MCF 10A (cell line): ENCODE measurements at regions not wholly inside any gene's neighbourhood (a gene's known extent, or its start where the extent isn't known, plus 50 kb on each side); places are given as distances from the start of the nearest gene placed in this dataset.

Experiments
- BruUV-seq: library from RNA; stranded (reverse); fragments of 400-500 nt; replicated peaks from 2 replicates; lab custom pipeline; 2021; lab: Mats Ljungman, UMichigan
- CTCF ChIA-PET: fragments of 300-600 bp; sonication (Branson Sonifier 250); formaldehyde crosslinking; extraction: SDS; loops from one replicate; lab custom pipeline; 2021; ENCODE audit warnings: antibody characterized with exemption, inconsistent platforms; lab: Yijun Ruan, JAX
- POLR2A ChIA-PET: fragments of 300-600, 350-650 bp; sonication (Branson Sonifier 250); formaldehyde crosslinking; extraction: SDS; loops from one replicate; lab custom pipeline; 2020; ENCODE audit warnings: antibody characterized with exemption, inconsistent platforms; lab: Yijun Ruan, JAX
- DNase-seq: peaks from one replicate; pipeline ENCODE4 v3.0.0-alpha.2; 2018; ENCODE audit not compliant: unreplicated experiment
- H3K27ac Mint-ChIP-seq: one replicate; pipeline ENCODE4 v1.8.0; 2022; ENCODE audit warnings: mild to moderate bottlenecking, low read depth, mixed read lengths; ENCODE audit not compliant: unreplicated experiment
- H3K27me3 Mint-ChIP-seq: one replicate; pipeline ENCODE4 v1.8.0; 2022; ENCODE audit warnings: mixed read lengths; ENCODE audit not compliant: insufficient read depth, unreplicated experiment
- H3K36me3 Mint-ChIP-seq: one replicate; pipeline ENCODE4 v1.8.0; 2022; ENCODE audit warnings: mild to moderate bottlenecking, moderate library complexity, mixed read lengths; ENCODE audit not compliant: insufficient read depth, unreplicated experiment
- H3K4me1 Mint-ChIP-seq: one replicate; pipeline ENCODE4 v1.8.0; 2022; ENCODE audit warnings: mixed read lengths; ENCODE audit not compliant: insufficient read depth, unreplicated experiment
- H3K4me3 Mint-ChIP-seq: one replicate; pipeline ENCODE4 v1.8.0; 2022; ENCODE audit warnings: mild to moderate bottlenecking, moderate library complexity, mixed read lengths; ENCODE audit not compliant: unreplicated experiment
- H3K9me3 Mint-ChIP-seq: one replicate; pipeline ENCODE4 v1.8.0; 2022; ENCODE audit warnings: mixed read lengths; ENCODE audit not compliant: unreplicated experiment
- intact Hi-C: fragments of 100-400 bp; cut with micrococcal nuclease; formaldehyde crosslinking; loops from 2 replicates; pipeline ENCODE4 v1.14.1; 2022
- TF ChIP-seq, protein P1 (sequence below): fragments of 200-600 bp; IDR thresholded peaks from one replicate; pipeline ENCODE4 v1.8.0; 2022; ENCODE audit warnings: antibody characterized with exemption, mild to moderate bottlenecking; ENCODE audit not compliant: unreplicated experiment

DNA sequence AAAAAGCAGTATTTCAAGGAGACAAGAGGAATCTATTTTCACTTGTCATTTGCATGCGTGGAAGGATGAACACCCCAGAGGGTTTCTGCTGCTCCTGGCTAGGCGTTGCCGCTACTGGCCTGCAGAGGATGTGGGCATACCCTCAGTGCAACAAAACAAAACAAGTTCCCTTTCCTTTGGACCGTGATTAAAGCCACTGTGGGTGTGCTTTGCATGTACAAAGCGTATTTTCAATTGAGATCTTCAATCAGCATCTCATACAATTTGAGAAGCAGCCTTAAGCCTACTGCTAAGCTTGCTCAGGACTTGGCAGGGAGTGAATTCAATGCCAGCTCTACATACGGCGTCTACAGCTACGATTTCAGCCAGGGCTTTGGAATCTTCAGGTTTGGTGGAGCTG, 298.4 kb downstream of the LPIN1 start:
- Mint-ChIP-seq H3K27me3 (no peaks in the 10 kb centered on the region), H3K4me3 (no peak overlapping the region), H3K36me3 (no peaks in the 10 kb centered on the region), H3K4me1 (peaks cover 23% of the 10 kb centered on the region), H3K27ac (no peak overlapping the region), H3K9me3 (no peaks in the 10 kb centered on the region)
- intact Hi-C loops: loop anchor here (10.0 kb wide), 1 partner anchor 670 kb away; the partner anchor contains the start of gene TRIB2
- POLR2A ChIA-PET: no interaction called here
- BruUV-seq: no TSS peak
- CTCF ChIA-PET: interaction anchor here (0.6 to 1.2 kb wide), 2 partner anchors 110 to 130 kb away, joined by 3 to 4 read pairs; no protein-coding TSS in a partner anchor
- no peak for DNase-seq
- TF ChIP-seq, protein P1, sequence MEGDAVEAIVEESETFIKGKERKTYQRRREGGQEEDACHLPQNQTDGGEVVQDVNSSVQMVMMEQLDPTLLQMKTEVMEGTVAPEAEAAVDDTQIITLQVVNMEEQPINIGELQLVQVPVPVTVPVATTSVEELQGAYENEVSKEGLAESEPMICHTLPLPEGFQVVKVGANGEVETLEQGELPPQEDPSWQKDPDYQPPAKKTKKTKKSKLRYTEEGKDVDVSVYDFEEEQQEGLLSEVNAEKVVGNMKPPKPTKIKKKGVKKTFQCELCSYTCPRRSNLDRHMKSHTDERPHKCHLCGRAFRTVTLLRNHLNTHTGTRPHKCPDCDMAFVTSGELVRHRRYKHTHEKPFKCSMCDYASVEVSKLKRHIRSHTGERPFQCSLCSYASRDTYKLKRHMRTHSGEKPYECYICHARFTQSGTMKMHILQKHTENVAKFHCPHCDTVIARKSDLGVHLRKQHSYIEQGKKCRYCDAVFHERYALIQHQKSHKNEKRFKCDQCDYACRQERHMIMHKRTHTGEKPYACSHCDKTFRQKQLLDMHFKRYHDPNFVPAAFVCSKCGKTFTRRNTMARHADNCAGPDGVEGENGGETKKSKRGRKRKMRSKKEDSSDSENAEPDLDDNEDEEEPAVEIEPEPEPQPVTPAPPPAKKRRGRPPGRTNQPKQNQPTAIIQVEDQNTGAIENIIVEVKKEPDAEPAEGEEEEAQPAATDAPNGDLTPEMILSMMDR: no peak

DNA sequence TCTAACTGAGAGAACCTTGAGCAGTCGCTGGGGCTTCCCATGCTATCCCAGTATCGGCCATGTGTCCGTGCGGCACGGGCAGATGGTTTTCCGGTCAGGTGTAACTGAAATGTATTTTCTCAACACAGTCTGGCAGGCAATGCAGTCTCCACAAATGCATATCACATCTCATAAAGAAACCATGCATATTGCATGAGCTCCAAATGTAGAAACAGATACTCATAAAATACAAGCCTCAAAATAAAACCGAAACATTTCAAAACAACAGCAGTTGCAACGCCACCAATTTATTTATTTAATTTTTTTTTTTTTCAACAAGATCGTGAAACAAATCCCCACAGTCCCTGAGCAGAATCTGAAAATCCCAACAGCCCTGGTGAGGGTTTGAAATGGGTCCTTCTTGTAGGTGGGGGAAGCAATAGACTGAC, 299.4 kb downstream of the LPIN1 start:
- BruUV-seq: no TSS peak
- intact Hi-C loops: loop anchor here (10.0 kb wide), 1 partner anchor 669 kb away; the partner anchor contains the start of gene TRIB2
- no peak overlapping the region for H3K4me3 Mint-ChIP-seq
- peaks cover 23% of the 10 kb centered on the region for H3K4me1 Mint-ChIP-seq
- ChIA-PET POLR2A (interaction anchor here (0.6 kb wide), 1 partner anchor 399 kb away, joined by 3 read pairs; no protein-coding TSS in a partner anchor), CTCF (interaction anchor here (0.6 to 1.2 kb wide), 4 partner anchors 55 to 723 kb away, joined by 3 to 5 read pairs (median 3); no protein-coding TSS in a partner anchor)
- TF ChIP-seq, protein P1: no peak
- no peak overlapping the region for H3K27ac Mint-ChIP-seq
- H3K27me3 Mint-ChIP-seq: no peaks in the 10 kb centered on the region
- peak; percentile 11 for DNase-seq
- H3K36me3 Mint-ChIP-seq: no peaks in the 10 kb centered on the region
- H3K9me3 Mint-ChIP-seq: no peaks in the 10 kb centered on the region

DNA sequence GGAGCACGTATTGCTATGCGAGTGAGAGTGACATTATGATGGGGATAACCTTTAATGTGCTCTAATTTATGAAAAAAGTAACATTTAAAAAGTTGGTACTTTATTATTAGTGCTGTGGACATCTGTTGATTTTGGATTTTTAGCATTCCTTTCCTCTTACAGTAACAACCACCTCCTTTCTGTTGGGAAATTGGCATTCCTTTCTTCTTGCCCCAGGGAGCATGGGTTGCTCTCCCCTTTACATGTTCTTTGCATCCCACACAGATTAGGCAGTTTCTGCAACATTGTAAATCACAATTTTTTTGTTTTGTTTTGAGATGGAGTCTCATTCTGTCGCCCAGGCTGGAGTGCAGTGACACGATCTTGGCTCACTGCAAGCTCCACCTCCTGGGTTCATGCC, 300.2 kb downstream of the LPIN1 start:
- H3K4me1 Mint-ChIP-seq: peaks cover 23% of the 10 kb centered on the region
- CTCF ChIA-PET: interaction anchor here (0.6 kb wide), 1 partner anchor 723 kb away, joined by 3 read pairs; no protein-coding TSS in a partner anchor
- H3K9me3 Mint-ChIP-seq: no peaks in the 10 kb centered on the region
- H3K36me3 Mint-ChIP-seq: no peaks in the 10 kb centered on the region
- DNase-seq: peak; percentile 78
- intact Hi-C loops: loop anchor here (10.0 kb wide), 1 partner anchor 668 kb away; the partner anchor contains the start of gene TRIB2
- TF ChIP-seq, protein P1: no peak
- H3K27ac Mint-ChIP-seq: no peak overlapping the region
- POLR2A ChIA-PET: interaction anchor here (0.6 kb wide), 1 partner anchor 400 kb away, joined by 3 read pairs; no protein-coding TSS in a partner anchor
- no peak overlapping the region for H3K4me3 Mint-ChIP-seq
- no TSS peak for BruUV-seq
- H3K27me3 Mint-ChIP-seq: no peaks in the 10 kb centered on the region

- H3K36me3 Mint-ChIP-seq: no peaks in the 10 kb centered on the region
- intact Hi-C loops: loop anchor here (10.0 kb wide), 1 partner anchor 667 kb away; the partner anchor contains the start of gene TRIB2
- H3K4me3 Mint-ChIP-seq: no peak overlapping the region
- POLR2A ChIA-PET: no interaction called here
- H3K27me3 Mint-ChIP-seq: no peaks in the 10 kb centered on the region
- CTCF ChIA-PET: interaction anchor here (1.1 kb wide), 1 partner anchor 263 kb away, joined by 4 read pairs; no protein-coding TSS in a partner anchor
- no peak overlapping the region for H3K27ac Mint-ChIP-seq
- TF ChIP-seq, protein P1: no peak
- H3K4me1 Mint-ChIP-seq: peaks cover 20% of the 10 kb centered on the region
- no peaks in the 10 kb centered on the region for H3K9me3 Mint-ChIP-seq
- no peak for DNase-seq
- BruUV-seq: no TSS peak
Measured at GRCh38 chr2:12047761-12048160, 301.3 kb downstream of the LPIN1 start.
